DOHH2 (cell line): ENCODE measurements at regions not wholly inside any gene's neighbourhood (a gene's known extent, or its start where the extent isn't known, plus 50 kb on each side); places are given as distances from the start of the nearest gene placed in this dataset.

Experiments used
- EZH2phosphoT487 ChIP-seq: fragments of 200-600 bp; sonication (generic); IDR thresholded peaks from 2 replicates; pipeline ENCODE4 v1.6.1; 2017; ENCODE audit warnings: borderline replicate concordance, mild to moderate bottlenecking, antibody characterized with exemption, low read length, moderate library complexity, mixed read lengths
- TF ChIP-seq, protein P1 (sequence below): fragments of 200-600 bp; sonication (generic); IDR thresholded peaks from one replicate; pipeline ENCODE4 v1.5.1; 2014; ENCODE audit warnings: antibody characterized with exemption, mild to moderate bottlenecking, low read depth, low read length; ENCODE audit not compliant: poor library complexity, severe bottlenecking

GRCh38 chr3:117910820-117911521 lies 1123.7 kb downstream of the IGSF11 start:
- TF ChIP-seq, protein P1, sequence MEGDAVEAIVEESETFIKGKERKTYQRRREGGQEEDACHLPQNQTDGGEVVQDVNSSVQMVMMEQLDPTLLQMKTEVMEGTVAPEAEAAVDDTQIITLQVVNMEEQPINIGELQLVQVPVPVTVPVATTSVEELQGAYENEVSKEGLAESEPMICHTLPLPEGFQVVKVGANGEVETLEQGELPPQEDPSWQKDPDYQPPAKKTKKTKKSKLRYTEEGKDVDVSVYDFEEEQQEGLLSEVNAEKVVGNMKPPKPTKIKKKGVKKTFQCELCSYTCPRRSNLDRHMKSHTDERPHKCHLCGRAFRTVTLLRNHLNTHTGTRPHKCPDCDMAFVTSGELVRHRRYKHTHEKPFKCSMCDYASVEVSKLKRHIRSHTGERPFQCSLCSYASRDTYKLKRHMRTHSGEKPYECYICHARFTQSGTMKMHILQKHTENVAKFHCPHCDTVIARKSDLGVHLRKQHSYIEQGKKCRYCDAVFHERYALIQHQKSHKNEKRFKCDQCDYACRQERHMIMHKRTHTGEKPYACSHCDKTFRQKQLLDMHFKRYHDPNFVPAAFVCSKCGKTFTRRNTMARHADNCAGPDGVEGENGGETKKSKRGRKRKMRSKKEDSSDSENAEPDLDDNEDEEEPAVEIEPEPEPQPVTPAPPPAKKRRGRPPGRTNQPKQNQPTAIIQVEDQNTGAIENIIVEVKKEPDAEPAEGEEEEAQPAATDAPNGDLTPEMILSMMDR: no peak
- no peak for TF ChIP-seq EZH2phosphoT487
